Activated CD4-positive, alpha-beta T cell treated with anti-CD3 and anti-CD28 coated beads, Interleukin-2, amount 10 ng/mL, durations not matched to agents 7 days and 5 days (primary cell): ENCODE measurements at regions not wholly inside any gene's neighbourhood (a gene's known extent, or its start where the extent isn't known, plus 50 kb on each side); places are given as distances from the start of the nearest gene placed in this dataset. TPM values are rescaled to one million over a fixed set of nuclear protein-coding genes. Genes with fewer than 3 reads are reported as not detected.
A peak's percentile ranks its signal among the peaks of the same experiment; 100 is the strongest.
"Not testable (repeated sequence)": the region's sequence is repeated elsewhere in the genome, so short reads cannot be mapped to it uniquely, and the experiment has no call there.

Experiments used
- CTCF ChIA-PET: fragments of 350-600 bp; sonication (Branson Sonifier 250); formaldehyde crosslinking; loops from one replicate; lab custom pipeline; 2021; ENCODE audit warnings: antibody characterized with exemption; lab: Charles Lee
- POLR2A ChIA-PET: fragments of 350-600 bp; sonication (Branson Sonifier 250); formaldehyde crosslinking; loops from one replicate; lab custom pipeline; 2021; ENCODE audit warnings: antibody characterized with exemption; lab: Charles Lee
- DNase-seq: peaks from one replicate; pipeline ENCODE4 v3.0.0-alpha.2; 2020
- H3K27ac Mint-ChIP-seq: one replicate; pipeline ENCODE4 v1.8.0; 2021; ENCODE audit warnings: mild to moderate bottlenecking, moderate library complexity, mixed read lengths
- H3K27me3 Mint-ChIP-seq: one replicate; pipeline ENCODE4 v1.8.0; 2021; ENCODE audit warnings: mixed read lengths
- H3K36me3 Mint-ChIP-seq: one replicate; pipeline ENCODE4 v1.8.0; 2021; ENCODE audit warnings: low read depth, mixed read lengths
- H3K4me1 Mint-ChIP-seq: one replicate; pipeline ENCODE4 v1.8.0; 2021; ENCODE audit warnings: mixed read lengths
- H3K4me3 Mint-ChIP-seq: one replicate; pipeline ENCODE4 v1.8.0; 2021; ENCODE audit warnings: mild to moderate bottlenecking, moderate library complexity, mixed read lengths
- H3K9me3 Mint-ChIP-seq: one replicate; pipeline ENCODE4 v1.8.0; 2021; ENCODE audit warnings: mixed read lengths
- microRNA-seq: library from miRNA; unstranded; fragments of <30 nt; microRNA quantifications from one replicate; pipeline ENCODE4 v1.2.0, GENCODE V29; 2021; ENCODE audit warnings: borderline microRNAs expressed, borderline replicate concordance

- H3K4me1 Mint-ChIP-seq, H3K4me3 Mint-ChIP-seq, H3K36me3 Mint-ChIP-seq, H3K9me3 Mint-ChIP-seq, DNase-seq, POLR2A ChIA-PET: not testable (repeated sequence)
- CTCF ChIA-PET: interaction anchor here (0.6 kb wide), 1 partner anchor 212 kb away, joined by 3 read pairs; no protein-coding TSS in a partner anchor
- peaks cover 12% of the 10 kb centered on the region for H3K27me3 Mint-ChIP-seq
- peak overlapping the region; percentile 1 for H3K27ac Mint-ChIP-seq
Measured at GRCh38 chr22:25500671-25501070, 63.8 kb upstream of the GRK3 start.

GRCh38 chr22:25504017-25504416 lies 60.5 kb upstream of the GRK3 start:
- CTCF ChIA-PET: not testable (repeated sequence)

GRCh38 chr22:25508161-25508560 lies 56.3 kb upstream of the GRK3 start:
- Mint-ChIP-seq H3K4me1 (no peaks in the 10 kb centered on the region), H3K27me3 (no peaks in the 10 kb centered on the region), H3K9me3 (no peaks in the 10 kb centered on the region), H3K27ac (no peak overlapping the region), H3K36me3 (peaks cover 5% of the 10 kb centered on the region), H3K4me3 (no peak overlapping the region)
- no peak for DNase-seq
- ChIA-PET CTCF (no interaction called here), POLR2A (no interaction called here)

More at GRCh38 chr22:25504017-25504416, 60.5 kb upstream of the GRK3 start:
- H3K9me3 Mint-ChIP-seq, DNase-seq, H3K27me3 Mint-ChIP-seq, POLR2A ChIA-PET, H3K27ac Mint-ChIP-seq, H3K36me3 Mint-ChIP-seq, H3K4me3 Mint-ChIP-seq, H3K4me1 Mint-ChIP-seq: not testable (repeated sequence)

GRCh38 chr22:25508761-25509321 lies 55.6 kb upstream of the GRK3 start:
- H3K27me3 Mint-ChIP-seq: no peaks in the 10 kb centered on the region
- ChIA-PET CTCF (interaction anchor here (0.6 to 1.3 kb wide), 3 partner anchors 17 to 260 kb away, joined by 3 read pairs; no protein-coding TSS in a partner anchor), POLR2A (interaction anchor here (0.7 kb wide), 1 partner anchor 14 kb away, joined by 3 read pairs; no protein-coding TSS in a partner anchor)
- no peaks in the 10 kb centered on the region for H3K4me1 Mint-ChIP-seq
- no peak overlapping the region for H3K27ac Mint-ChIP-seq
- H3K4me3 Mint-ChIP-seq: no peak overlapping the region
- H3K36me3 Mint-ChIP-seq: peaks cover 5% of the 10 kb centered on the region
- no peaks in the 10 kb centered on the region for H3K9me3 Mint-ChIP-seq
- no peak for DNase-seq

- Mint-ChIP-seq H3K4me3 (no peak overlapping the region), H3K27me3 (no peaks in the 10 kb centered on the region), H3K36me3 (peaks cover 5% of the 10 kb centered on the region), H3K27ac (no peak overlapping the region), H3K4me1 (no peaks in the 10 kb centered on the region), H3K9me3 (no peaks in the 10 kb centered on the region)
- POLR2A ChIA-PET: no interaction called here
- DNase-seq: no peak
- CTCF ChIA-PET: interaction anchor here (0.6 to 1.3 kb wide), 3 partner anchors 17 to 260 kb away, joined by 3 read pairs; no protein-coding TSS in a partner anchor
Measured at GRCh38 chr22:25509374-25509791, 55.1 kb upstream of the GRK3 start.

- ChIA-PET POLR2A (no interaction called here), CTCF (no interaction called here)
- Mint-ChIP-seq H3K36me3 (peaks cover 5% of the 10 kb centered on the region), H3K27me3 (peaks cover 3% of the 10 kb centered on the region), H3K4me3 (no peak overlapping the region), H3K4me1 (no peaks in the 10 kb centered on the region), H3K27ac (no peak overlapping the region), H3K9me3 (no peaks in the 10 kb centered on the region)
- no peak for DNase-seq
Measured at GRCh38 chr22:25510876-25511275, 53.6 kb upstream of the GRK3 start.

- Mint-ChIP-seq H3K4me3 (no peak overlapping the region), H3K36me3 (peaks cover 5% of the 10 kb centered on the region), H3K9me3 (no peaks in the 10 kb centered on the region), H3K4me1 (no peaks in the 10 kb centered on the region), H3K27ac (no peak overlapping the region), H3K27me3 (peaks cover 3% of the 10 kb centered on the region)
- ChIA-PET POLR2A (no interaction called here), CTCF (no interaction called here)
- DNase-seq: no peak
Measured at GRCh38 chr22:25511725-25512124, 52.8 kb upstream of the GRK3 start.

- ChIA-PET POLR2A (no interaction called here), CTCF (interaction anchor here (0.7 to 1.2 kb wide), 2 partner anchors 29 to 254 kb away, joined by 3 read pairs; no protein-coding TSS in a partner anchor)
- Mint-ChIP-seq H3K4me1 (no peaks in the 10 kb centered on the region), H3K36me3 (peaks cover 5% of the 10 kb centered on the region), H3K27me3 (peaks cover 3% of the 10 kb centered on the region), H3K27ac (no peak overlapping the region), H3K9me3 (no peaks in the 10 kb centered on the region), H3K4me3 (no peak overlapping the region)
- no peak for DNase-seq
Measured at GRCh38 chr22:25514436-25515180, 49.9 kb upstream of the GRK3 start.

Small RNAs in the stretch of these regions (microRNA-seq; reads per million reads assigned to microRNA genes)
- not detected for gene MIR6817
